Keratinocyte (primary cell): ENCODE measurements at regions not wholly inside any gene's neighbourhood (a gene's known extent, or its start where the extent isn't known, plus 50 kb on each side); places are given as distances from the start of the nearest gene placed in this dataset.

Experiments
- CTCF ChIP-seq, 3 experiments: IDR thresholded peaks in 1 of 3; conservative IDR thresholded peaks in 1 of 3; optimal IDR thresholded peaks in 1 of 3; 2 replicates in 2 of 3; 3 replicates in 1 of 3; pipeline versions ENCODE3 to v1.5.1; 2011; ENCODE audit warnings: low read length in 3 of 3, mild to moderate bottlenecking in 3 of 3, moderate library complexity in 2 of 3, control low read depth in 1 of 3, inconsistent platforms in 1 of 3; ENCODE audit not compliant: insufficient read depth in 2 of 3; ENCODE audit errors: extremely low read depth in 1 of 3
- EZH2 ChIP-seq: IDR thresholded peaks from one replicate; pipeline ENCODE4 v1.6.1; 2012; ENCODE audit warnings: inconsistent platforms, mild to moderate bottlenecking, low read length, moderate library complexity

GRCh38 chr2:122389694-122390093 is 634.2 kb downstream of the TSN start:
- TF ChIP-seq EZH2 (no peak), CTCF (optimal IDR thresholded peaks at IDR 0.05 in 1 of 3, IDR thresholded peaks at IDR 0.05 in 1 of 3, conservative IDR thresholded peaks at IDR 0.05 in 1 of 3; ENCODE audit: extremely low read depth in 1 of 3, insufficient read depth in 2 of 3, low read length in 3 of 3) (no peak)
